ENCODE measurements at regions not wholly inside any gene's neighbourhood (a gene's known extent, or its start where the extent isn't known, plus 50 kb on each side); places are given as distances from the start of the nearest gene placed in this dataset.

- TF ChIP-seq POLR2AphosphoS5 (IDR thresholded peaks at IDR 0.05) (no peak), POLR2A (IDR thresholded peaks at IDR 0.05) (no peak), CTCF (IDR thresholded peaks at IDR 0.05) (no peak)
Measured at GRCh38 chr18:41162191-41162590, 792.8 kb upstream of the PIK3C3 start.

Measured in sigmoid colon (tissue), 4 donors.